AG10803 (cell line): ENCODE measurements at regions not wholly inside any gene's neighbourhood (a gene's known extent, or its start where the extent isn't known, plus 50 kb on each side); places are given as distances from the start of the nearest gene placed in this dataset.

Experiments used
- DNase-seq: peaks from one replicate; pipeline ENCODE4 v3.0.0; 2010; ENCODE audit warnings: low read depth
- H3K4me3 ChIP-seq: 2 replicates; pipeline ENCODE4 v1.5.1; 2011; ENCODE audit warnings: mild to moderate bottlenecking, low read length, control low read depth
- CTCF ChIP-seq: conservative IDR thresholded peaks from 2 replicates; pipeline ENCODE4 v1.5.1; 2011; ENCODE audit warnings: mild to moderate bottlenecking, low read length, control low read depth, inconsistent platforms

- no peak for TF ChIP-seq CTCF
- no peak for DNase-seq
- no peak overlapping the region for H3K4me3 ChIP-seq
These were observed 598.4 kb downstream of the RPL10L start for GRCh38 chr14:46053221-46053620.

GRCh38 chr14:46051796-46052195 lies 599.8 kb downstream of the RPL10L start:
- H3K4me3 ChIP-seq = no peak overlapping the region
- TF ChIP-seq CTCF = no peak
- DNase-seq = no peak

GRCh38 chr14:46048127-46048526 lies 603.5 kb downstream of the RPL10L start:
- TF ChIP-seq CTCF = peak; percentile 25; the same call in 1 of the 2 replicates
- H3K4me3 ChIP-seq = no peak overlapping the region
- DNase-seq = peak; percentile 3

GRCh38 chr14:46036099-46036498 lies 615.5 kb downstream of the RPL10L start:
- TF ChIP-seq CTCF = no peak
- H3K4me3 ChIP-seq = no peak overlapping the region
- DNase-seq = no peak

GRCh38 chr14:46034305-46034704 lies 617.3 kb downstream of the RPL10L start:
- DNase-seq = no peak
- no peak overlapping the region for H3K4me3 ChIP-seq
- no peak for TF ChIP-seq CTCF

- DNase-seq = no peak
- H3K4me3 ChIP-seq = no peak overlapping the region
- no peak for TF ChIP-seq CTCF
These were observed 632.6 kb downstream of the RPL10L start for GRCh38 chr14:46018846-46019420.

- TF ChIP-seq CTCF = no peak
- H3K4me3 ChIP-seq = no peak overlapping the region
- DNase-seq = no peak
These were observed 643.2 kb downstream of the RPL10L start for GRCh38 chr14:46008348-46008747.
